ENCODE measurements at regions not wholly inside any gene's neighbourhood (a gene's known extent, or its start where the extent isn't known, plus 50 kb on each side); places are given as distances from the start of the nearest gene placed in this dataset.
"Not testable (repeated sequence)": the region's sequence is repeated elsewhere in the genome, so short reads cannot be mapped to it uniquely, and the experiment has no call there.

- H3K9me3 ChIP-seq; H3K4me1 ChIP-seq; ATAC-seq; H3K4me3 ChIP-seq; H3K36me3 ChIP-seq; H3K27me3 ChIP-seq; intact Hi-C loops (cut with DNase I); H3K27ac ChIP-seq; DNase-seq: not testable (repeated sequence)
- 88 to 91% methylated on average over 11 of the region's 17 CpGs for WGBS, 2 donors
Measured at GRCh38 chr7:51386184-51386583, 69.6 kb upstream of the COBL start.

- H3K9me3 ChIP-seq; DNase-seq; H3K4me1 ChIP-seq; ATAC-seq; H3K27me3 ChIP-seq; intact Hi-C loops (cut with DNase I); H3K4me3 ChIP-seq; H3K36me3 ChIP-seq; H3K27ac ChIP-seq: not testable (repeated sequence)
- WGBS, 2 donors = 74 to 77% methylated on average over 7 of the region's 7 CpGs
Measured at GRCh38 chr7:51382243-51382642, 65.6 kb upstream of the COBL start.

- Histone ChIP-seq H3K27ac (no peak overlapping the region), H3K27me3 (peaks cover 0 to 3% (median 0%) of the 10 kb centered on the region in 7 donors), H3K4me1 (no peaks in the 10 kb centered on the region), H3K4me3 (no peak overlapping the region), H3K36me3 (no peaks in the 10 kb centered on the region), H3K9me3 (no peaks in the 10 kb centered on the region)
- no peak for TF ChIP-seq CTCF (IDR thresholded peaks at IDR 0.05)
- 77 to 93% methylated on average over 4 of the region's 4 CpGs for WGBS, 2 donors
- intact Hi-C loops (cut with DNase I) = no loop called here
- no peak for ATAC-seq
- DNase-seq = no peak
Measured at GRCh38 chr7:51376420-51377092, 59.9 kb upstream of the COBL start.

- no peak for TF ChIP-seq CTCF (IDR thresholded peaks at IDR 0.05)
- Histone ChIP-seq H3K36me3 (no peaks in the 10 kb centered on the region), H3K4me1 (no peaks in the 10 kb centered on the region), H3K27ac (no peak overlapping the region), H3K4me3 (no peak overlapping the region), H3K27me3 (peaks cover 0 to 3% (median 0%) of the 10 kb centered on the region in 7 donors), H3K9me3 (no peaks in the 10 kb centered on the region)
- 72 to 76% methylated on average over 4 of the region's 4 CpGs for WGBS, 2 donors
- DNase-seq (no peak), ATAC-seq (no peak)
- intact Hi-C loops (cut with DNase I) = no loop called here
Measured at GRCh38 chr7:51374936-51375335, 58.3 kb upstream of the COBL start.

GRCh38 chr7:51373607-51374006 lies 57.0 kb upstream of the COBL start:
- H3K27ac ChIP-seq; H3K9me3 ChIP-seq; H3K4me1 ChIP-seq; intact Hi-C loops (cut with DNase I); H3K27me3 ChIP-seq; H3K36me3 ChIP-seq; ATAC-seq; DNase-seq; H3K4me3 ChIP-seq: not testable (repeated sequence)
- WGBS, 2 donors = 60 to 69% methylated on average over 1 to 2 of the region's 2 CpGs

- ATAC-seq = no peak
- TF ChIP-seq CTCF (IDR thresholded peaks at IDR 0.05) = peak in 7 of 9 donors; percentile 29 to 48 (median 36)
- no peak overlapping the region for H3K4me3 ChIP-seq
- H3K9me3 ChIP-seq = no peaks in the 10 kb centered on the region
- H3K27ac ChIP-seq = no peak overlapping the region
- intact Hi-C loops (cut with DNase I) = loop anchor here in 6 of 10 donors (5.0 kb wide), 4 partner anchors 117 to 1227 kb away; no protein-coding TSS in a partner anchor
- no peak for DNase-seq
- 20 to 23% methylated on average over 3 of the region's 3 CpGs for WGBS, 2 donors
- peaks cover 0 to 4% (median 0%) of the 10 kb centered on the region in 9 donors for H3K4me1 ChIP-seq
- peaks cover 0 to 3% (median 0%) of the 10 kb centered on the region in 7 donors for H3K27me3 ChIP-seq
- H3K36me3 ChIP-seq = no peaks in the 10 kb centered on the region
Measured at GRCh38 chr7:51369746-51370145, 53.1 kb upstream of the COBL start.

- not testable (repeated sequence) for ATAC-seq
- WGBS, 2 donors = 67 to 69% methylated on average over 3 of the region's 3 CpGs
- intact Hi-C loops (cut with DNase I) = loop anchor here in 6 of 10 donors (5.0 kb wide), 4 partner anchors 117 to 1227 kb away; no protein-coding TSS in a partner anchor
Measured at GRCh38 chr7:51369228-51369627, 52.6 kb upstream of the COBL start.

More at GRCh38 chr7:51369228-51369627, 52.6 kb upstream of the COBL start:
- not testable (repeated sequence) for DNase-seq, H3K27me3 ChIP-seq, H3K4me1 ChIP-seq, H3K36me3 ChIP-seq, H3K9me3 ChIP-seq, H3K27ac ChIP-seq, H3K4me3 ChIP-seq

All from heart right ventricle (tissue), 16 donors.